HG03378 (cell line): ENCODE measurements at regions not wholly inside any gene's neighbourhood (a gene's known extent, or its start where the extent isn't known, plus 50 kb on each side); places are given as distances from the start of the nearest gene placed in this dataset.

ENCODE experiments used
- ATAC-seq: cut with Tn5 transposase; IDR thresholded peaks from one replicate; pipeline ENCODE4 v1.9.1; 2021; ENCODE audit warnings: mild to moderate bottlenecking, moderate library complexity; ENCODE audit not compliant: unreplicated experiment

GRCh38 chr9:118976160-118976559 is 393.1 kb downstream of the BRINP1 start:
- ATAC-seq, result no peak

DNA sequence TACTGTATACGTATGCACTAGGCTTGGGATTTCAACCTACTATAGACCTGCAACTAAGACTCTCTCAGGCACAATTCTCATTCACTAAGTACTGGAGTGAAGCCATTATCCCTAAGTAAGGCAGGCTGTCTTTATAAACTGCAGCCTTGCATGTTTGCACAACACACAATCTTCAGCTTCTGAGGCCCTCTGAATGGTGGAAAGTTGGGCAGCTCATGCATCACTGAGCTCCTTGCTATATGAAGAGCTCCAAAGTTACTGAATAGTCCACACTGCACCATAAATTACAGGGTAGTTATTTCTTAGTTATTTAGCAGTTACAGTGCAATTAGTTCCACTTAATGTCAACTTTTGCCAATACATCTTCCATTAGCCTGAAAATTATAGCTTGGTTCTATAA is 384.6 kb downstream of the BRINP1 start:
- ATAC-seq, result no peak

DNA sequence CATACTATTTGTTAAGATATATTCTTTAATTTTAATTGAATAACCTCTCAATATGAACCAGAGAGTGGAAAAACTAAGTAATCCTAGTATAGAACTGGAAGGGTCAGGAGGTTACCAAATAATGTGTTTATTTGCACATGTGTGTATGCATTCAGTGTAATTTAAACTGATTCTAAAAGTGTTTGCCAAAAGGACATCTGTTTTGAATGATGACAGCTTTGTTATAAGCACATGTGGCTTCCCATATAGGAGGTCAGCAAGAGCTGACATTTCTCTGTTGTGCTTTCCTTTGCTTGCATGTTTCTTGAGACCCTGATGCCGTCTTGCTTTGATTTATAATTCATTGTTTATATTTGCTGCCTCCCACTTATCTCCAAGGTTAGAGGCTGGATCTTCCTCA is 383.4 kb downstream of the BRINP1 start:
- no peak for ATAC-seq

GRCh38 chr9:118987167-118987566 is 382.1 kb downstream of the BRINP1 start:
- no peak for ATAC-seq

- no peak for ATAC-seq
These were observed 378.3 kb downstream of the BRINP1 start for GRCh38 chr9:118990949-118991348.

DNA sequence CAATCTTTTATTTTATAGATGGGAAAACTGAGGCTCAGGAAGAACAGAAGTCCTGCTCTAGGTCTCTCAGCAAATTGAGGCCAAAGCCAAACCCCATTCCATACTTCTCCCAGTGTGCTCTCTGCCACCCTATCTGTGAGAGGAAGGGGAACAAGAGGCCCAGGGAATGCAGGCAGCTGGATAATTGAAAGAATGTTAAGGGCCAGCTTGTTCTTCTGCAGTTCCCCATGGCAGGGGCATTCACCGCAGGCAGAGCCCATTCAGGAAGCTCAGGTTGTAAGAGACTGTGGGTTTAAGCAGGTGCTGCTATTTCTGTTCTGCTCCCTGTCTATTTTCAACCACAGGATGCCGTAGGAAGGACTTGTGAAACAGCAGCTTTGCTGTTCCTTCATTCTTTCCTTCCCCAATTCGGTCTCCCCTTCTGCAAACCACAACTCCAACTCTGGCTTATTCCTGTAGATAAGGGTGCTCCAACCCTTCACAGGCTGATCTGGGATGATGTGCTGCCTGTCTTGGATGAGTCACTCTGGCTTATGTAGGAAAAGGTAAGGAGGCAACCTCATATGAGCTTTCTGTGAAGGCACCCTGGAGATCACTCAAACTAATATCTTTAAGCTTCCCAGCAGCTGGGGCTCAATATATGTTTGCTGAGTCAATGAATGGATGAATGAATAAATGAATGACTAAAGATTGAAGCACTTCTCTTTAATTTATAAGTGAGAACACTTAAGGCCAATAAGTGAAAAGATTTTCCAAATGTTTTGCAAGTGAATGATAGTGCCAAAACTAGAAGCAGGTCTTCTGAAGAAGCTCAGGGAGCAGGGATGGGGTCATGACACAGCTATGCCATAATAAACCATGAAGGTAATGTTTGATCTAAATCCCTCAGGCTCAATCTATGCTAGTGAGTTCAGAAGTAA is 377.6 kb downstream of the BRINP1 start:
- no peak for ATAC-seq

- ATAC-seq, result no peak
These were observed 376.1 kb downstream of the BRINP1 start for GRCh38 chr9:118992813-118993794.

GRCh38 chr9:118993965-118994364 is 375.3 kb downstream of the BRINP1 start:
- no peak for ATAC-seq

DNA sequence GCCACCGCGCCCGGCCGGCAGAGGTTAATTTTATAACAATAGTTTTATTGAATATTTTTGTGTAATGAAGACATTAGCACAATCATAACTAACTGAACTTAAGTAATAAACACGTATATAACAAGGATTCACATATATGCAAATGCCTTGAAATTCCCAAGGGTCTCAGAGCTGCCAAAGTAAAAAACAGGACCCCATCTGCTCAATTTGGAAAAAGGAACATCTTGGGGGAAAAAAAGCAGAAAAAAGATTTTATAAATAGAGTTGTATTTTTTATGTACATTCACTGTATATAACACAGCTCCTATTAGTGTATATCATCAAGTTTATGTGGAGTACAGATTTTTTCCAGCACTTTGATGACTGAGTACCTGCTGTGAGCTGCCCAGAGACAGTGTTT is 366.7 kb downstream of the BRINP1 start:
- ATAC-seq, result no peak

DNA sequence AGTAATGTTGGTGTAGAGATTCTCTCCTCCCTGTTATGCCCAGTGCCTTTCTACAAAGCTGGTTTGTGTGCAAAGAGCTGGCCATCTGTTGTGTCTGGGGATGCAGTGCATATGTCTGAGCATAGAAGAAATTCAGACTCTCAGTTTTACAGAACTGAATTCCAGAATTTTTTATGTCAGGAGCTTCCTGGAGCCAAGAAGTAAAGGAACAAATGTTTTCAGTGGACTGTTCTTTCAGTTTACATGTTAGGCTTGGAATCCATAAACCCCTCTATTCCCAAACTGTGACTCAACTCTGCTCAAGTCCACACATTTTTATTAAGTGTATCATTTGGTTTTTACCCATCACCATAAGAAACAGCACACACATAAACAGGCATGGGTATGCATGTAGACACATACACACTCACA is 366.0 kb downstream of the BRINP1 start:
- no peak for ATAC-seq

DNA sequence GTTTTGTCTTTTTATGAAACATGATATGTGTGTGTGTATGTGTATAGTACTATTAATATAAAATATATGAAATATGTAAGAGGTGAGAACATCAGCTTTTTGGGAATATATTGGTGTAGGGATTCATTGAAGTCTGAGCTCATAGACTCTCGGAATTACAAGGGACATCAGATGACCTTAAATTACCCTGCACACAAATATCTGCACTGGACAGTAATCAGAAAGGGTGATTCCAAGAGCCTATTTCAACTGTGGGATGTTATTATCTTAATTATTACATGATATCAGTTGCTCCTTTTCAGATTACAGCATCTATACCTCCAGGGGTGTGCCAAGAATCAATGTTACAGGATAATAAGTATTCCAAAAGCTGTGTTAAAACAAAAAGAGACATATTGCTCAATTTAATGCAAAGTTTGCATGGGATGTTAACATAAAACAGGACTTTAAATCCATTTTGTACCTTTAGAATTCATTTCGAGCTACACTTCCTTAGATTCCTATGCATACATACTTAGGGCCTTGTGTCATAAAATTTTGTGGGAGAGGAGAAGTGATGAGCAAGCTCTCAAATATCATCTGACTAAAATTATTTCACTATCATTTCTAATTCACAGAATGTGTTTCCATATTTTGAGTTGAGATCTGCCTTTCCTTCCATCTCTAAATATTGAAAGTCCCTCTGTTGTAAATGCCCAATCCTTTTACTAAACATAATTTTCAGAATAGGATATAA is 365.2 kb downstream of the BRINP1 start:
- ATAC-seq, result no peak

GRCh38 chr9:119004618-119004990 is 364.6 kb downstream of the BRINP1 start:
- no peak for ATAC-seq

GRCh38 chr9:119005162-119005561 is 364.1 kb downstream of the BRINP1 start:
- ATAC-seq, result no peak

DNA sequence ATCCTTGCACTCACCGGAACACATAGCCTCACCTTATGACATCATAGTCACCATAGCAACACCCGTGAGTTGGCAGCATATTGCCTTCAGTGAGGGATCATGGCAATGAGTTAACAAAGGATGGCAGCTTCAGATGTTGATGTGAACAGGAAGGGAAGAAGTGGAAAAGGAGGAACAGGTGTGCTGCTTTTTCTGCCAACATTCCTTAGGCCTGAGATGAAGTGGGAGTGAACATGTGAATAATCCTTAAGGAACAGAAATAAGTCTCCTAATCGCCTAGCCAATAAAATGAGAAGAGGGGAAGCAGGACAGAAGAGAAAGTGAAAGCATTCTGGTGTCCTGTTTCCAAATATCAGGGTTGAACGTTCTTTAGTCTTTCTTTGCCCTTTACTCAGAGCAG is 360.0 kb downstream of the BRINP1 start:
- no peak for ATAC-seq

DNA sequence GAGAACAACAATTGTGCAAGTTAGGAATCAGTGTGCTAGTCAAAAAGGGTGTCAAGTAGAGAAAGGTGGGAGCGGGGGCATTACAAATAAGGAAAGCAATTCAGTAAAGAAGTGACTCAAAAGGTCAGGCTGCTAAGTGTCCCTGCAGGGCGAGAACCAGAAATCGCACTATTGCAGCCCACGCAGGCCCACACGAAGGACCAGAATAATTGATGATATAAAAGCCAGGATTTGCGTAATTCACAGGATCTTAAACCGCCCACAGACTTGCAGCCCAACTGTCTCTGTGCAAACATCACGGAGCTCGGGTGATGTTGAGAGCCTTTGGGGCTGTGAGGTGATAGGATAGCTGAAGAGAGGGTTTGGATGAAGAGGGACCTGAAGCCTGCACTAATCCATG is 349.0 kb downstream of the BRINP1 start:
- no peak for ATAC-seq

- ATAC-seq, result no peak
These were observed 348.4 kb downstream of the BRINP1 start for GRCh38 chr9:119020730-119021333.

GRCh38 chr9:119026120-119026519 is 343.1 kb downstream of the BRINP1 start:
- no peak for ATAC-seq

DNA sequence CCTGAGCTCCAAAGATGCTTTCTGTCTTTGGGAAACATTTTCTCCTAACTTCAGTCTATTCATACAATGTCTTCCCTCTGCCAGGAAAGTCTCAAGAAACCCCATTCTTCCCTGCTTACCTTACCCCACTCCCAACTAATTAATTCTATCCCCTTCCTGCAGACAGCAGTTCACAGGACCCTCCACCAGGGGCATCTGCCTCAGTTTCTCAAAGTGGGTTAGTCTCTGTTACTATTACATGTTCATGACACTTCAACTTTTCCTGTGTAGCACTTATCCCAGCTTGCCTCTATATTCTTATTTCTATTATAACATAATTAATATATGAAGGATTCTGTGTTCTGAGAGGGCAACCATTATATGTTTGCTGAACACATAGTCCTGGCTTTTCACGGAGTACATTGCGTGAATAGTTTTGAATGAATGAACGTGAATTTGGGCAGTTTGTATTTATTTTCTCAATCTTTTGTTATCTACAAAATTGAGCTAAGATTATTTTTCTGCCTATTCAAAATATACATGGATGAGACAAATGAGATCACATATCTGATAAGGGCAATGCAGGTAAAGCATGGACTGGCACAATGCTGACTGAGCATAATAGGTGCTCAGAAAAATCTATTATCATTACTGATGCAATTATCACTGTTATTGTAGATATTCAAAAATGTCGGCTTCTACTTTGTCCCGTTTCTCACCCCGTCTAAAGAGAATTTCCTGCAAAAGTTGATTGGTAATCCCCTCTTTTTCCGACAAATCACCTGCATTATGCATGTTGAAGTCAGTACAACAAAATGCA is 341.1 kb downstream of the BRINP1 start:
- ATAC-seq, result no peak

- no peak for ATAC-seq
These were observed 339.3 kb downstream of the BRINP1 start for GRCh38 chr9:119029886-119030285.

DNA sequence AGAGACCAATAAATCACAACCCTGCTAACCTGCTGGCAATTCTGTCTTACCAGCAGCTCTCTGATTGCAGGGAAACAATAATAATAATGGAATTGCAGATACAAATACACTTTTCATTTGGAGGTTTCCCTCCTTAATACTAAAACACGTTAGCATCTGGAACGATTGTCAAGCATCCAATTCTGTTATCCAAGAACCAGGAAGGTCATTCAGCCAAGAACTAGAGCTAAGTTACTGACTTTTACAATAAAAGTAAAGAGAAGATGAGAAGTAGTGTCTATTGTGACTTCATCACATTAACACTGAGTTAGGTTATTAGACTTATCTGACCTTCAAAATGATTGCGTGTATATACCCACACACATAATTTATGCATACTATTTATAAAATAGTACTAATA is 335.6 kb downstream of the BRINP1 start:
- ATAC-seq, result no peak
